ENCODE measurements at regions not wholly inside any gene's neighbourhood (a gene's known extent, or its start where the extent isn't known, plus 50 kb on each side); places are given as distances from the start of the nearest gene placed in this dataset.

DNA sequence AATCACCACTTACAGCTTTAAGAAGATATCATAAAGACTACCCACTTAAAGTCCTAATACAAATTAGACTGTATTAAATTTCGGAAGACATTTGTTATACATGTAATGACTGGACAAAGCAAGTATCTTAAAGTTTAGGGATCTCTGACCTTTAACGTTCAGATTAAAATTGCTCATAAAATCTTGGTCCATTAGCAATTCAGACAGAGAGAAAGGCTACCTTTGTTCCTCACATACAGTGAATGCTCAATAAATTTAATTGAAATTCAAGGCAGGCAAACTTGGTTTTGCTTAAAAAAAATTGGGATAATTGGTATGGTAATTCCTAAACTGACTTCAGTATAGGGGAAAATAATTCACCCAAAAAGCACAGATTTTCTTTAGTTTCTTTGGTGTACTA, 285.9 kb upstream of the EMCN start:
- DNase-seq (ENCODE audit: low spot score) = no peak

DNA sequence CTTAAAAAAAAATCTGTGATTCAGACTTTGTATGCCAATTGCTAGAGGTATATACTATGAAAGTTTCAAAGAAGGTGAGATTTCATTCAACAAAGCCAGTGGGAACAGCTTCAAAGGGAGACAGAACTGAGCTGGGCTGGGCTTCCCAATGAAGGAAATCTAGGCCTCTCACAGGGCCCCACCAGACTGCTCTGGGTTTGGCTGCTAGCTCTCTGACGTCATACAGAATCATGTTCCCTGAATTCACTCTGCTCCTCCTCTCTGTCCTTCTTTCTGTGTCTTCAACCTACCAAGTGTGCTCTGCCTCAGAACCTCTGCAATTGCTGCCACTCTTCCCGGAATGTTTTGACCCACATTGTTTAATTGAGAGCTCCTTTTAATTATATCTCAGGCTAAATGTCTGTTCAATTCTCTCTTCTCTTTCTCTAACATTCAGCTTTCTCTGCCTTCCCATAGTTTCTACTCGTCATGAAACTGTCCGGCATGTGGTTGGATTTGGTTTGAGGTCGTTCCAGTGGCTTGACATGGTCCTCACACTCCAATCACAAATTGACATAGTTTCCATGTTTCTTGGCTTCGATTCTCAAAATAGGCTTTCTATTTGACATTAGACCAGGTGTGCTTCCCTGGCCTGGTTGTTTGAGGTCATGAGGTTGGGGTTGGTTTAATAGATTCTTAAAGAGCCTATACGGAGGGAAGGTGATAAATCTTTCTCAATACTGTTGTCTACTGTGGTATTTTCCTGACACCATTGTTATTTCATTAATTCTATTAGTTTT, 282.1 kb upstream of the EMCN start:
- no peak for DNase-seq (ENCODE audit: low spot score)

DNA sequence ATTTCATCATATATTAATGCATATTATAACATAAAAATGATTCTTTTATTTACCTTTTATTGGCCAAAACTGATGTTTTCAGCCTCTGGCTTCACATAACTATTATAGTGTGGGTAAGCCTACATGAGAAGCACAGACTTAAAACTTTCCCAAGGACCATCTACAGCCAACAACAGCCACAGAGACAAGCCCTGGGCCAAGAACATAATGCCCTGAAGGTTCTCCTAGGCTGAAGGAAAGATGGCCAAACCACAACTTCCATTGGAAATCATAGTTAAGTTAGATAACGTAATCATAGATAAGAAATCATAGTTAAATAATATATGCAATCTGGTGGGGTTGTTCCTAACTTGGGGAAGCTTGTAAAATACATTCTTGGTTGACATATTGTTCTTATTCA, 280.0 kb upstream of the EMCN start:
- DNase-seq (ENCODE audit: low spot score) = no peak

DNA sequence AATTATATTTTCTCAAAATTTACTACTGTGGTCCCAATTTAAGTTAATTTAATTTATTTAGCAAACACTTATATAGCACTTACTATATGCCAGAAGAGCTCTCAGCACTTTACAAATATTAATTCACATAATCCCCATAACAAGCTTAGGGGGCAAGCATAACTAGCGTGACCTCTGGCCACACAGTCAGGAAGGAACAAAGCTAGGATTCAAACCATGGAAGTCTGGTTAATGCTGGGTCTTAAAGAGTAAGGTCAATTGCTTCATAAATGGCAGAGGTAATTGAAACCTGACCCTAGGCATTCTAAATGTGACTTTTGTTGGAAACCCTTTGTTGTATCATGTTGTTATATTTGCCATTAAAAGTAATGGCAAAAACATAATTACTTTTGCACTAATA, 279.5 kb upstream of the EMCN start:
- DNase-seq (ENCODE audit: low spot score) = no peak

DNA sequence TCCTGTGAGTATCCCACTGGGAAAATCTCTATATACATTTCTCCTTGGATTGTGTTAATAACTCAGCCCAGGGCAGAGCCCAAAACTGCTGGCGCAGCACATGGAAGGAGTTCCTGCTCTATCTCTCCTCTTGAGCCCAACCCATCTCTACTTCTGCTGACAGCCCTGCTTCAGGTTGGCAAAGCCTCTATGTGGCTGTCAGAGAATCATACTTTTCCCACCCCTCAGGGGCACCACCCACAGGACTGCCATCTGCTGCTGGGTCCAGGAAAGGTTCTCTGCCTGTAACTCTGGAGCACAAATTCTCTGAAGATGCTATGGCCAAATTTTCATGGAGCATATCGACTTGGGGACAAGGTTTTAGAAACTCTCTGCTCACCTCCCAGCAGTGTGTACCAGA, 278.5 kb upstream of the EMCN start:
- no peak for DNase-seq (ENCODE audit: low spot score)

DNA sequence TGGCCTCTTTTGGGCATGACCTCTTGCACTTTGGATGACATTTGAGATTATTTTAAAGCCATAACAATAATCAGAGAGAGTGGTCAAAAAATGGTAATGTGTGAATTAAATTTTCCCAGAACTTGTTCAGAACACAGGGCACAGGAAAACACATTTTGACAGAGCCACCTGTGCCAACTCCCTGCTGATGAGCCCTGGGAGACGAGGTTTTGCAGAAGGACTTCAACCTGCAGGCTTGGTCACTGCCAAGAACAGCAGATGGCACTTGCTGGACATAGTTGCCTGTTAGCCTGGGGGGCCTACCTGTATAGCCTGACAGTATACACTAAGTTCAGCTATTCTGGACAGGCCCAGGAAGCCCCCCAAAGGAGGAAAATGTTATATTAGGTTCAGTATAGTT, 277.8 kb upstream of the EMCN start:
- no peak for DNase-seq (ENCODE audit: low spot score)

DNA sequence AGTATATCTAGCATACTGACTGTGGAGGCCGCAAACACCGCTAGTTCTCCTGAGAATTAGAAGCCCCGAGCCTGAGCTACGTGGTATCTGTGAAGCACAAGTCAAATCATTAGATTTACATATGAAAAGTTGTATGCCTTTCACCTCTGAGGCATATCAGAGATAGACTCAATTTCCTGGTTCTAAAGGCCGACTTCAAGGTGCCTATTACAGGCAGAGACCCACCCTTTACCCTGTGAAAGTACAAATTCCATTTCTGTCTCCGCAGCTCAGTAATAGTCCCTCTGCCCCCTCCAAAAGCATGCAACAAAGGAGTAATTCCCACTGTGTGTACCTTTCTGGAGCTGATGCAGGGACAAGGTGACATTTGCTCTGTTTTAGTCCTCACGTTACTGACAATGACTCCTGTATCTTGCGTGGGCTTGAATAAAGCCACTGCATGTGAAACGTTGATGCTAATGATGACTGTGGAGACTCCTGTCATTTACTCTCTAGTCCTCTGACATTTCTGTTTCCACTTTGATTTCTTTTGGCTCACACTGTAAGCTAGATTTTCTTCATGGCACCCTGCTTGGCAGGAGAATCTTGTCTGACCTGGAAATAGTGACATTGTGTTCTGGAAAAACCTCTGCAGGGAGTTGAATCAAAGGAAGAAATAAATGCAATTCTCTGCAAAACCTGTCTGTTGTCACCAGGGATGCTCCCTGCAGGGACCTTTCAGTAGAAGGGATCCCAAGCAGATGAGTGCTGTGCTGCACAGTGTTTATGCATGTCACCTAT, 273.2 kb upstream of the EMCN start:
- no peak for DNase-seq (ENCODE audit: low spot score)

DNA sequence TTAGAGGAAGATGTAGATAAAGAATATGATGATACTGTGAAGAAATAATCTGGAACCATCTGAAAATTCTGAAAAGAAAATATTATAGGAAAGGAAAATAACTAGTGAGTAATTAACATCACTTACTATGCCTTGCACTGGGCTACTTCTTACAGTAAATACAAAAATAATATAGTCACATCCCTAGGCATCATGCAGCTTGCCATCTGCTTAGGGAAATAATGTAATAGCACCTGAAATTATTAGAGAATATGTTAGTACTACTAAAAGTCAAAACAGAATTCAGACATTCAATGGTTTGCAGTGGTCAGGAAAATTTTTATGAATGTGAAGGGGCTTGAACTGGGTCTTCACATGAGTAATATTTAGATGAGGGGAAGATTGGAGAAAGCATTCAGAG, 272.2 kb upstream of the EMCN start:
- DNase-seq (ENCODE audit: low spot score) = no peak

DNA sequence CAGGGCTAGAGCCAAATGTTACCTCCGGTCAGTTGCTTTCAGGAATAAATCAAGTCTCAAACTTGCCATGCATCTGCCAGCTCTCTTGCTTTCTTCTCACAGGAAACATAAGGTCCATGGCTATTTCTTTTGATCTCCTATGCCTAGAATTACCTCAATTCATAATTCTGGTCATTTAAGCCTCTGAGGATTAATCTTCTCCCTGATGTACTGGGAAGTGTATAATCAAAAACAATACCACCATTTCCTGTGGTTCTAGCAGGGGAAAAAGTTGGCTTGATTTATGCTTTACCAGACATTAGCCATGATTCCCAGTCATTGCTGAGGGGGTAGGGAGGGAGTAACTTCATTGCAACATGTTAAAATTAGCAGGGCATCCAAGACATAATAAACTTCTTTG, 268.7 kb upstream of the EMCN start:
- no peak for DNase-seq (ENCODE audit: low spot score)

DNA sequence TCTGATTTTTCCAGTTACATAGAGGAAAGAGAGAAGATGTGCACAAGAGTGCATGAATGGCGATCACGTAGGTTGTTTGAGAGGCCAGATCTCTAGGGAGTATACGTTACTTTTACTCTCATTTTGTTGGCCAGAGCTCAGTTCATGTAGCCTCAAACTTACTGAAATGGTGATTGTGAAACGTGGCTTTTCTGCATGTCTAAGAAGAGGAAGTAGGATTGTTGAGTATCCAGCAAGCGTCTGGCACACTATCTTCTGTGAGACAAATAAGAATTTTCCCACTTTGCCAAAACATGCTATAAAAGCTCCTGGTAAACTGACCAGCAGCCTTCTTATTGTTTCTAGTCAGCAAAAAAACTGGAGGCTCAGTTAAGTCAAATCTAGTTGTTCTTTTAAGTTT, 264.5 kb upstream of the EMCN start:
- DNase-seq (ENCODE audit: low spot score) = no peak

DNA sequence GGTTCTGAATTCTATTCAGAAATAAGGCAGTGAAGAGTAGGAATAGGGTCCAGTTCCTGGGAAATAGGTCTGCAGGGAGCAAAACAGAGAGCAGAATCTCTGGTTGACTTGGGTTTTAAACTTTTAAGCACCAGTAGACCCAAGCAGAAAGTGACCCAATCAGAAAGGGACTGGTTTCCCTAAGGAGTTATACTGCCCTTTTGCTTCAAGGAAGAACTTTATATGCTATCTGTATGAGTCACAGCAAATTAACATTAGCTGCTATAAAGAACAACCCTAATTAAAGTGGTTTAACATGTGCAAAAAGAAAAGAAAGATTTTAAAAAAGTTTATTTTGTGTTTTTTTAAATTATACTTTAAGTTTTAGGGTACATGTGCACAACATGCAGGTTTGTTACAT, 263.6 kb upstream of the EMCN start:
- no peak for DNase-seq (ENCODE audit: low spot score)

DNA sequence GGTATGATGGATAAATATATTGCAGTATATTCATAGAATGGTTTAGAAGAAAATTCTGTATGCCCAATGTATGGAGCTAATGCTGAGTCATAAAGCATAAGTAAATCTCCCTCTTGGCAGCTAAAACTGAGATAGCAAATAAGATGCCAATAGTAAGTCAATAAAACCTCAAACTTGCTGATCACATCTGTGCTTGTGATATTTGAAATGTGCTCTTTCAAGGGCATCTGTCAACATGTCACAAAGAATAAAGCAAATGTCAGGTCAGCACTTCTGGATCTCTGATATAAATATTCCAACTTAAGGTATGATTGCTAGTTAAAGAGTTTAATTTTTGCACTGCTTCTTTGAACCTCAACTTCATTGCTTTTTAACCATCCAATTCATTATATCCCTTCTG, 262.3 kb upstream of the EMCN start:
- DNase-seq (ENCODE audit: low spot score) = no peak

DNA sequence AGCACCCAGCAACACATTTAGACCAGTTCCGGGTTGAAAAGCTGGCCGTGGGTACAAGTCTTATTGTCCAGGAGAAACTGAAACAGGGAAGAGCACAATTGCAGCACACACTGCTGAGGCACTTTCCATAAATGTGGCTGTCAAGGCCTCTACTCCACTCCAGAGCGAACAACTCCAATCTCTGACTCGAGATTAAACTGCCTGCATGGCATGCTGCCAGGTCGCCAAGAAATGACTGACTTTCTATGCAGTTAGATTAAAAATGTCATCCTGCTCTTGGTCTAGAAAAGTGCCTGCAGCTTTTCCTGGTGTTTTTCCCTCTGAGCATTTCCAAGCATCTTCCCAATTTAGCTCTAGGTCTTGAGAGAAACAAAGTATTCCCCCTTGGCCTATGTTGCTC, 260.6 kb upstream of the EMCN start:
- no peak for DNase-seq (ENCODE audit: low spot score)

DNA sequence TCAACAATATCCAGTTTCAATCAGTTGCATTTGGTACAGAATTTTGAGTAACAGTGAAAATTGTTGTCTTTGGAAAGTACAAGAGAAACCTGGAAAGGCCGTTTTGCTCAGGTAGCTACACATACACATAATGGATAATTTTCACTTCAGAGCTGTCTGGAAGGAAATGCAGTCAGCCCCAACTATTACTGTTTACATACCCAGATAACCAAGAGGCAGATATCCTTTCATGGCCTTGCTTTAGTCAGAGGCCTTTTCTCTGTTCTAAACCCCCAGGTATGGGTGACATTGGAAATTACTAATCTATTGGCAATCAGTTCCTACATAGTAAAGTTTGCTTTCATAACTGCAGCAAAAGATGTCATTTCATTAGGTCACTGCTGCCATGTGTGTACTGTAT, 244.9 kb upstream of the EMCN start:
- DNase-seq (ENCODE audit: low spot score) = no peak

DNA sequence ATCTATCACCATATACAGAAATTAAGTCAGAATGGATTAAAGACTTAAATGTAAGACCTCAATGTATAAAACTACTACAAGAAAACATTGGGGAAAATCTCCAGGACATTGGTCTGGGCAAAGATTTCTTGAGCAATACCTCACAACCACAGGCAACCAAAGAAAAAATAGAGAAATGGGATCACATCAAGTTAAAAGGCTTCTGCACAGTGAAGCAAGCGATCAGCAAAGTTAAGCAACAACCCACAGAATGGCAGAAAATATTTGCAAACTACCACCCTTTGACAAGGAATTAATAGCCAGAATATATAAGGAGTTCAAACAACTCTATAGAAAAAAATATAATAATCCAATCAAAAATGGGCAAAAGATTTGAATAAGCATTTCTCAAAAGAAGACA, 236.9 kb upstream of the EMCN start:
- DNase-seq (ENCODE audit: low spot score) = no peak

DNA sequence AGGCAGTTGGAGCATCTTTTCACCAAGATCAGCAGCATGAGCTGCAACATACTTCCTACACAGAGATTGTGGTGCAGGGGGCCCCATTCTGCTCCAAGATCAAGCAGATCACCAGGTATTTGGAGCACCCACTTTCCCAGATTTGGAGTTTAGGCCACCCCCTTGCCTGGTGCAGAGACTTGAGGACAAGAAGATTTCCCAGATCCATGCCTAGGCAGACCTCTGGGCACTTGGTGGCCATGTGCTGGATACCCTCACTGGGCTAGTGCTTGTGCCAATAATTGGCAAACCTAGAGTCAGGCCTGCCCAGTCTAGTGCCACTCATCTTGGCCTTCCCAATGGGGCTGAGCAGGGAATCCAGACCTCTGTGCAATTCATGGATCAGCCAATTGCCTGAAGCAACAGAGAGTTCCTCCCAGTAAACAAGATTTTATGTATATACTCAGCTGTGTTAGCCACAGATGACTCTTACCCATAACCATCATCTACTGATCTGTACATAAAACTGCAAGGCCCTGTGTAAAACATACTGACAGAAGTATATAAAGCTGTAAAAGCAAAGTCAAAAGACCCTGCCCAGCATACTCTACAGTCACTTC, 228.4 kb upstream of the EMCN start:
- no peak for DNase-seq (ENCODE audit: low spot score)

DNA sequence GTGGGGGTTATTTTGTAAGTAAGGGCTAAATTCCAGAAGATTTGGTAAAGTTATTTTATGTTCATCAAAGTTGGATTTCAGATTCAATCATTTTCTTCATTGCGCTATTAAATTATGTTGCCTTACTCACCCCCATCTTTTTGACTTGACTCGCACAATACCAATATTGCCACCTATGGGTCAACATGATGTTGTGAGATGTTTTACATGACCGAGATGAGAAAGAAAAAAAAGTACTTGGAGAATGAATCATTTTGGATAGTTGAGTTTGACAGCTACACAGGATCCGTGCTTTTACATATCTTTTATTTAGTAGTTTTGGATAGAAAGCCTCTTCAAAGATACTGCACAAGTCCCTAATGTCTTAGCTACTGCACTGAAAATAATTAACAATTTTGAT, 224.2 kb upstream of the EMCN start:
- DNase-seq (ENCODE audit: low spot score) = peak; percentile 6

DNA sequence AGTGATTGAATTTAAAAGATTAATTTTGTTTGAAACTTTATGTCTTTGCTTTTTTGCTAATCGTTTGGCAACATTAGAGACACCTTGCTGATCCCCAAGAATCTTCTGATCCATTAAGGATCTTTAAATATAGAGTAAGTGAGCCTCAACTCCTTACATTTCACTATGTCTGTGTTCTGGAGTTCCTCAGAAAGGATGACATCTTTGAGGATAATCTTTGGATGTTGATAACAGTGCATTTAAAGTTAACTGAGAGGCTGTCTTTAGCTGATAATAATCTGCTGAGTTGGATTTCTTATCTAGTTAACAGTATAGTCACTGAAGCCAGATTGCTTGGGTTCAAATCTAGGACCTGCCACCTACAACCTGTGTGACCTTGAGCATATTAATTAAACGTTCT, 221.6 kb upstream of the EMCN start:
- DNase-seq (ENCODE audit: low spot score) = no peak

DNA sequence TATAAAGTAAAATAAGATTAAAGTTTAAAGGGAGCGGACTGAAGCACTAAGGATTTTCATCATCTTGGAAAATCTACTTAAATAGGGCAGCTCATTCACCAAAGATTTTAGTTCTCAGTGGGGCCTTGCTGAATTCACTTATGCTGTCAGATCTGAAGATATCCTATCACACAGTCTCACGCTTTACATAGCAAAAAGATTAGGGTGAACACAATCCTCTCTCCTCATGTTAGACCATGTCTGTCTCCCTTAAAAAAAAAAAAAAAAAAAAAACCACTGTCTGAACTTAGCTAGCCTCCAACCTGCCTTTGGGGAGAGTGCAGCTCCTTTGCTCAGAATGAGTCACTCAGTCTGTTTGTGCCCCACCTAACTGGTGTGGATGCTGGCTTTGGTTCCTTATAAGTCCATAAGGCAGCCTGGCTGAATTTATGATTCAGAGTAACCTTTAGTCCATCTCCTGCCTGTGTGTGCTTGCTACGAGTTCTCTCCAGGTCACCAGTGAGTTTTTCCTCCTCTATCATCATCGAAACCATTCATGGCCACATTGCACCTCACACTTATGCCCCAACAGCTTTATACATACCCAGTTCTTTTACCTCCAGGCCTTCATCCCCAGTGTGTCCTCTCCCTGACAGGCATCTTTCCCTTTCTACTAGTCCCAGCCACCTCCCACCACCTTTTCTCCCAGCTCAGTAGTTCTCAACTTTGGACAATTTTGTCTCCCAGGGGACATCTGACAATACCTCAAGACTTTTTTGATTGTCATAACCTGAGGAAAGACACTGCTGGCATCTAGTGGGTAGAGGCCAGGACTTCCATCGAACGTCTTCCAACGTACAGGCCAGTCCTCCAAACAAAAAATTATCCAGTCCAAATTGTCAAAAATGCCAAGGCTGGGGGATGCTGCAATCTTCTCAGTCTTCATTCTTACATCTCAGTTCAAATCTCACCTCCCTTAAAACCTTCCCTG, 220.7 kb upstream of the EMCN start:
- peak; percentile 73 for DNase-seq (ENCODE audit: low spot score)

DNA sequence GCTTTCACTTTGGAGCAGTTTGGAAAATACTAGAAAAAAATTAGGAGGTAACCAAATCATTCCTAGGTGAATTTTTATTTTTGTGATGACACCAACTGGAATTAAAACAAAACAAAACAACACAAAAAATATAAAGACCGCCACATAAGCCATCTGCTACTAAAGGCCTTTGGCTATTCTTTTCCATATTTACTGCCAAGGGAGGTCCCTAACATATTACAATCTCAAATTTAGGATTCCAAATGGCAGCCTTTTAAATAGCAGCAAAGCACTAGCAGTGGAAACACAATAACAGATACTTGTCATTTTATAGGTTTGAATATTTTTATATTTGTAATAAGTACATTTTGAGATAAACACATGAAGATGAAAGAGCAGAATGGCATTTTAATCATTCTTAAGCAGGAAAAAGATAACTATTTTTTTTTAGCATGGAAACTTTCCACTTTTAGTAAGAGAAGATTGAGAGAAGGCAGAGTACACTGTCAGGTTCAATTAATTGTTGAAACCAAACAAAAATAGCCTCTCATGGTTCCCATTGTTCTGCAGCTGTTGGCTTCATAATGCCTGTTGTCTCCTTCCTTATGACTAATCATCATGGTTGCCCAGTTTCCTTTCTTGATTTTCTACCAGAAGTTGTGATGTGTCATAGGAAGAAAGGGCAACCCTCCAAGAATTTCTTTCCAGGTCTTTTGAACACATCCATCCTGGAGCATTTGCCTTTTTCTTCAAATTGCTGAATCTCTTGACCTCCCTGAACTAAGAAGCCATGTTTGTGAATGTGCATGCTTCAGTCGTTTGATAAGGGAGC, 219.0 kb upstream of the EMCN start:
- DNase-seq (ENCODE audit: low spot score) = peak; percentile 77

DNA sequence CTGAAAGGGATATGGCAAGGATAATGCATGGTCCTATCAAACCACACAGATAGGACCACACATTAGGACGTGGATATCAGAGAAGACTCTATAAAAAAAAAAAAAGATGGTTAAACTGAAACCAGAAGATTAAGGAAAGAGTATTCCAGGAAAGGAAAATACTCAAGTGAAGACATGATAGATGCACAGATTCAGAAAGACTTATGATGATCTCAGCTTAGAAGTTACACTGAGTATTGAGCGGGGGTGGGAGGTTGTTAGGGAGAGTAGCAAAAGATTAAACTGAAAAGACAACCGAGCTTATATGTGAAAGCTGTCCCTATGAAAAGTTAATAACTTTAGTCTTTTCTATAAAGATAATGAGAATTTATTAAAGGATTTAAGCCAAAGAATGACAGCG, 211.0 kb upstream of the EMCN start:
- no peak for DNase-seq (ENCODE audit: low spot score)
